ENCODE measurements at regions not wholly inside any gene's neighbourhood (a gene's known extent, or its start where the extent isn't known, plus 50 kb on each side); places are given as distances from the start of the nearest gene placed in this dataset.

- Histone ChIP-seq H3K4me2 (ENCODE audit: insufficient read depth, insufficient read length, low read length) (no peak overlapping the region), H2BK120ac (ENCODE audit: low read depth, low read length, poor library complexity, severe bottlenecking) (no peak overlapping the region), H2AK5ac (ENCODE audit: insufficient read length, low read length) (no peak overlapping the region), H4K20me1 (ENCODE audit: control insufficient read depth, insufficient read depth, insufficient read length) (no peaks in the 10 kb centered on the region), H3K18ac (ENCODE audit: insufficient read length, low read depth, low read length) (no peak overlapping the region), H3K79me1 (ENCODE audit: insufficient read depth, low read depth, low read length, poor library complexity, severe bottlenecking) (no peaks in the 10 kb centered on the region), H3T11ph (ENCODE audit: low read length) (no peak overlapping the region), H3K27ac (ENCODE audit: insufficient read length, low read depth, low read length) (no peak overlapping the region), H4K8ac (replicated peaks; ENCODE audit: insufficient read length, low read depth, low read length) (no peak overlapping the region), H2BK5ac (ENCODE audit: insufficient read length, low read length) (no peak overlapping the region), H3K56ac (ENCODE audit: insufficient read length, low read depth, low read length) (no peak overlapping the region), H3K4me1 (ENCODE audit: insufficient read depth, low read length) (no peaks in the 10 kb centered on the region), H3K9me3 (ENCODE audit: control insufficient read depth, low read depth, low read length) (no peaks in the 10 kb centered on the region), H2BK12ac (ENCODE audit: insufficient read length, low read depth, low read length) (no peak overlapping the region), H4K5ac (ENCODE audit: insufficient read length, low read depth, low read length) (no peak overlapping the region), H2AFZ (ENCODE audit: low read length) (no peak overlapping the region), H4K91ac (ENCODE audit: insufficient read length, low read depth, low read length) (no peak overlapping the region), H3K14ac (ENCODE audit: insufficient read depth, low read length) (no peak overlapping the region), H3K27me3 (ENCODE audit: insufficient read depth, low read length) (no peaks in the 10 kb centered on the region), H3K79me2 (ENCODE audit: insufficient read depth, low read length) (no peaks in the 10 kb centered on the region), H2BK20ac (ENCODE audit: low read depth, low read length, poor library complexity, severe bottlenecking) (no peak overlapping the region), H3K4ac (ENCODE audit: low read depth, low read length) (no peak overlapping the region), H3K23ac (ENCODE audit: insufficient read length, low read depth, low read length) (no peak overlapping the region), H2BK15ac (ENCODE audit: low read depth, low read length) (no peak overlapping the region), H3K23me2 (ENCODE audit: insufficient read length, low read depth, low read length, poor library complexity, severe bottlenecking) (no peaks in the 10 kb centered on the region), H3K9ac (ENCODE audit: extremely low read depth, insufficient read length, low read length) (no peak overlapping the region)
- H3K9me3 Mint-ChIP-seq = no peaks in the 10 kb centered on the region
- no peak overlapping the region for H3K27ac Mint-ChIP-seq
- no CpG with 5 or more reads among the region's 1 CpG for WGBS (ENCODE audit: extremely low coverage, insufficient read length, low lambda C conversion rate)
- no peak for TF ChIP-seq CTCF (conservative IDR thresholded peaks at IDR 0.05)
- H3K36me3 Mint-ChIP-seq (ENCODE audit: insufficient read depth in 1 of 3, low read depth in 3 of 3) = peaks cover 26 to 41% (median 33%) of the 10 kb centered on the region in 3 experiments
- DNase-seq = no peak
- no peak overlapping the region for H3K4me3 Mint-ChIP-seq
- no peaks in the 10 kb centered on the region; the same call in 1 of the 2 replicates for H3K27me3 Mint-ChIP-seq (ENCODE audit: low read depth)
- H3K4me1 Mint-ChIP-seq = peaks cover 8 to 13% of the 10 kb centered on the region in 2 experiments
Observed at GRCh38 chrX:74218895-74219294, 85.1 kb upstream of the ZCCHC13 start.

All from H9 (cell line).